ENCODE measurements at regions not wholly inside any gene's neighbourhood (a gene's known extent, or its start where the extent isn't known, plus 50 kb on each side); places are given as distances from the start of the nearest gene placed in this dataset.
"Not testable (repeated sequence)": the region's sequence is repeated elsewhere in the genome, so short reads cannot be mapped to it uniquely, and the experiment has no call there.

- ChIA-PET CTCF (no interaction called here), POLR2A (no interaction called here)
- no peak for DNase-seq (ENCODE audit: low read depth, low spot score)
- Histone ChIP-seq H3K27me3 (ENCODE audit: control insufficient read depth, insufficient read depth, low read length) (no peaks in the 10 kb centered on the region), H3K27ac (ENCODE audit: low read depth, low read length) (no peak overlapping the region), H3K4me3 (ENCODE audit: low read depth, low read length) (no peak overlapping the region), H3K9me3 (ENCODE audit: control insufficient read depth, insufficient read depth, low read length) (no peaks in the 10 kb centered on the region)
- no peak for TF ChIP-seq CTCF (IDR thresholded peaks at IDR 0.05; ENCODE audit: low read depth, low read length)
Measured at GRCh38 chr7:10507032-10507431, 466.6 kb upstream of the PHF14 start.

- Histone ChIP-seq H3K9me3 (ENCODE audit: control insufficient read depth, insufficient read depth, low read length) (peaks cover 3% of the 10 kb centered on the region; the same call in 1 of the 2 replicates), H3K27me3 (ENCODE audit: control insufficient read depth, insufficient read depth, low read length) (no peaks in the 10 kb centered on the region), H3K27ac (ENCODE audit: low read depth, low read length) (no peak overlapping the region), H3K4me3 (ENCODE audit: low read depth, low read length) (no peak overlapping the region)
- ChIA-PET POLR2A (no interaction called here), CTCF (no interaction called here)
- no peak for TF ChIP-seq CTCF (IDR thresholded peaks at IDR 0.05; ENCODE audit: low read depth, low read length)
- DNase-seq (ENCODE audit: low read depth, low spot score) = no peak
Measured at GRCh38 chr7:10521306-10521705, 452.4 kb upstream of the PHF14 start.

- H3K4me3 ChIP-seq (ENCODE audit: low read depth, low read length); H3K27me3 ChIP-seq (ENCODE audit: control insufficient read depth, insufficient read depth, low read length); POLR2A ChIA-PET; H3K27ac ChIP-seq (ENCODE audit: low read depth, low read length); DNase-seq (ENCODE audit: low read depth, low spot score); H3K9me3 ChIP-seq (ENCODE audit: control insufficient read depth, insufficient read depth, low read length); CTCF ChIA-PET: not testable (repeated sequence)
Measured at GRCh38 chr7:10533429-10533828, 440.2 kb upstream of the PHF14 start.

GRCh38 chr7:10536561-10536960, 437.1 kb upstream of the PHF14 start:
- DNase-seq (ENCODE audit: low read depth, low spot score) = no peak
- Histone ChIP-seq H3K27ac (ENCODE audit: low read depth, low read length) (no peak overlapping the region), H3K4me3 (ENCODE audit: low read depth, low read length) (no peak overlapping the region), H3K9me3 (ENCODE audit: control insufficient read depth, insufficient read depth, low read length) (peaks cover 5% of the 10 kb centered on the region), H3K27me3 (ENCODE audit: control insufficient read depth, insufficient read depth, low read length) (no peaks in the 10 kb centered on the region)
- POLR2A ChIA-PET = no interaction called here
- CTCF ChIA-PET = no interaction called here
- no peak for TF ChIP-seq CTCF (IDR thresholded peaks at IDR 0.05; ENCODE audit: low read depth, low read length)

GRCh38 chr7:10537764-10538163, 435.9 kb upstream of the PHF14 start:
- Histone ChIP-seq H3K9me3 (ENCODE audit: control insufficient read depth, insufficient read depth, low read length) (peaks cover 7% of the 10 kb centered on the region), H3K27ac (ENCODE audit: low read depth, low read length) (no peak overlapping the region), H3K4me3 (ENCODE audit: low read depth, low read length) (no peak overlapping the region), H3K27me3 (ENCODE audit: control insufficient read depth, insufficient read depth, low read length) (no peaks in the 10 kb centered on the region)
- CTCF ChIA-PET = no interaction called here
- no peak for DNase-seq (ENCODE audit: low read depth, low spot score)
- POLR2A ChIA-PET = no interaction called here
- TF ChIP-seq CTCF (IDR thresholded peaks at IDR 0.05; ENCODE audit: low read depth, low read length) = no peak

GRCh38 chr7:10557375-10557774, 416.3 kb upstream of the PHF14 start:
- peaks cover 17% of the 10 kb centered on the region for H3K9me3 ChIP-seq (ENCODE audit: control insufficient read depth, insufficient read depth, low read length)
- no peak overlapping the region for H3K27ac ChIP-seq (ENCODE audit: low read depth, low read length)
- DNase-seq (ENCODE audit: low read depth, low spot score) = no peak
- POLR2A ChIA-PET = no interaction called here
- TF ChIP-seq CTCF (IDR thresholded peaks at IDR 0.05; ENCODE audit: low read depth, low read length) = no peak
- no peak overlapping the region for H3K4me3 ChIP-seq (ENCODE audit: low read depth, low read length)
- H3K27me3 ChIP-seq (ENCODE audit: control insufficient read depth, insufficient read depth, low read length) = no peaks in the 10 kb centered on the region
- CTCF ChIA-PET = no interaction called here

Data from AG04450 (cell line).